Neuron (in vitro differentiated cells): ENCODE measurements at regions not wholly inside any gene's neighbourhood (a gene's known extent, or its start where the extent isn't known, plus 50 kb on each side); places are given as distances from the start of the nearest gene placed in this dataset.

Experiments
- H2AFZ ChIP-seq: one replicate; pipeline ENCODE4 v1.6.1; 2013; ENCODE audit warnings: low read depth, mild to moderate bottlenecking, inconsistent platforms, low read length, moderate library complexity
- H3K27me3 ChIP-seq: one replicate; pipeline ENCODE4 v1.6.1; 2013; ENCODE audit warnings: low read length; ENCODE audit not compliant: insufficient read depth
- H3K36me3 ChIP-seq: one replicate; pipeline ENCODE4 v1.6.1; 2013; ENCODE audit warnings: low read length; ENCODE audit not compliant: insufficient read depth
- H3K4me1 ChIP-seq: one replicate; pipeline ENCODE4 v1.6.1; 2013; ENCODE audit warnings: low read length; ENCODE audit not compliant: insufficient read depth
- H3K4me3 ChIP-seq: 2 replicates; pipeline ENCODE4 v1.5.1; 2013; ENCODE audit warnings: mild to moderate bottlenecking, low read length, moderate library complexity
- H3K9me3 ChIP-seq: one replicate; pipeline ENCODE4 v1.6.1; 2013; ENCODE audit warnings: low read length

- H3K4me3 ChIP-seq = no peak overlapping the region
- no peaks in the 10 kb centered on the region for H3K9me3 ChIP-seq
Observed at GRCh38 chr18:41517142-41517541, 437.9 kb upstream of the PIK3C3 start.

DNA sequence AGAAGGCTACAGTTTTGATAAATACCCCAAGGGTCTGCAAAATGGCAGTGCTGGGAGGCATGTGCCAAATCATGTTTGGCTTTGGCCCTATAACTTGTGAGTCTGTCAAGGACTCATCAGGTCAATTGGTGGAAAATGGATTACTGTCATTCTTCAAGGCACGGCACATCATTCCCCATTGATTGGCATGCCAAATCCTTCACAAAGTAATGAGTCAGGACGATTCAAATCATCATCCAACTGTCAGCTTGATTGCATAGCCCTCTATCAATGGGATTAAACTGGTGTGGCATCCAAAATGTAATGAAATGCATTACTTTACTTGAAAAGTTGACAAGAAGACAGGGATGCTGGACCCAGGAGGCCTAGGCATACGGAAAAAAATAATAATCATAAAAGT is 441.6 kb upstream of the PIK3C3 start:
- no peaks in the 10 kb centered on the region for H3K27me3 ChIP-seq
- H3K4me3 ChIP-seq = no peak overlapping the region
- H3K36me3 ChIP-seq = peaks cover 5% of the 10 kb centered on the region
- no peaks in the 10 kb centered on the region for H3K4me1 ChIP-seq
- no peaks in the 10 kb centered on the region for H3K9me3 ChIP-seq
- no peak overlapping the region for H2AFZ ChIP-seq

More at GRCh38 chr18:41517142-41517541, 437.9 kb upstream of the PIK3C3 start:
- Histone ChIP-seq H3K36me3 (peaks cover 5% of the 10 kb centered on the region), H2AFZ (no peak overlapping the region), H3K27me3 (no peaks in the 10 kb centered on the region), H3K4me1 (no peaks in the 10 kb centered on the region)

GRCh38 chr18:41504316-41504715 is 450.7 kb upstream of the PIK3C3 start:
- Histone ChIP-seq H3K4me1 (no peaks in the 10 kb centered on the region), H2AFZ (no peak overlapping the region), H3K4me3 (no peak overlapping the region), H3K9me3 (no peaks in the 10 kb centered on the region), H3K36me3 (no peaks in the 10 kb centered on the region), H3K27me3 (no peaks in the 10 kb centered on the region)

- H3K9me3 ChIP-seq = no peaks in the 10 kb centered on the region
- H3K27me3 ChIP-seq = no peaks in the 10 kb centered on the region
- no peaks in the 10 kb centered on the region for H3K4me1 ChIP-seq
- no peak overlapping the region for H2AFZ ChIP-seq
- H3K4me3 ChIP-seq = no peak overlapping the region
- H3K36me3 ChIP-seq = no peaks in the 10 kb centered on the region
Observed at GRCh38 chr18:41501848-41502247, 453.2 kb upstream of the PIK3C3 start.

DNA sequence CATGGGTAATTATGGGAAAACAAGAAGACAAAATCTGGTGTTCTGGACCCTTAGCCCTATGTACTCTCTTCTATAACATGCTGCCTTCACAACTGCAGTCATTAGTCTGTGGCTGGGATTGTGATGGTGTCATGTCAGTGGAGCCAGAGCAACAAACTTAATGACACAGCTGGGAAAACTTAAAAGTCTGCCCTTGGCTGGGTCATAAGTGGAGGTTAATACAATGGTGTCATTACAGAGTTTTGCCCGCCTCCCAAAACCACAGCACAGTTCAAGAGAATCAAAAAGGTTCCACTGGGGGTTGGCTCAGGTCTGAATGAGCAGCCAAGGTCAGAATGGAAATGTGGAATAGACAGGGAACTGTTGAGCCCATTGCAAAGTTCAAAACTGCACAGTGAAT is 455.7 kb upstream of the PIK3C3 start:
- Histone ChIP-seq H2AFZ (no peak overlapping the region), H3K9me3 (no peaks in the 10 kb centered on the region), H3K4me3 (no peak overlapping the region), H3K27me3 (no peaks in the 10 kb centered on the region), H3K36me3 (no peaks in the 10 kb centered on the region), H3K4me1 (no peaks in the 10 kb centered on the region)

DNA sequence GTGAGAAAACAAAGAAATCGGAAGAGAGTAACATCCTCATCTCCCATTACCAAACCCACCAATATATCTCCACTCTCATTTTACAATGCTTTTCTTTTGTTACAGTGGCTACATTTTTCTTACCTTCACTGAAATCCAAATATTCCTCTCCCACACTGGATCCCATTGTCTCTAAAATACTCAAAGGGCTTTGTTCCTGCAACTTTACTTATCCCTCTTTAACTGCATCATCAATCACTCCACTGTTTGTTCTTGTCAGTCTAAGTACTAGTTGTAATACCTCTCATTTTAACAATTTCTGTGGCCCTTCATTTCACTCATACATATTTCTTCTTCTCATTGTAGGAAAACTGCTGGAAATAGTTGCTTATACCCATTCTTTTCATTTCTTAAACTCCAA is 464.2 kb upstream of the PIK3C3 start:
- no peaks in the 10 kb centered on the region for H3K4me1 ChIP-seq
- H3K36me3 ChIP-seq = no peaks in the 10 kb centered on the region
- H2AFZ ChIP-seq = no peak overlapping the region
- no peak overlapping the region for H3K4me3 ChIP-seq
- no peaks in the 10 kb centered on the region for H3K27me3 ChIP-seq
- H3K9me3 ChIP-seq = no peaks in the 10 kb centered on the region

GRCh38 chr18:41486575-41486974 is 468.5 kb upstream of the PIK3C3 start:
- H3K4me1 ChIP-seq = no peaks in the 10 kb centered on the region

DNA sequence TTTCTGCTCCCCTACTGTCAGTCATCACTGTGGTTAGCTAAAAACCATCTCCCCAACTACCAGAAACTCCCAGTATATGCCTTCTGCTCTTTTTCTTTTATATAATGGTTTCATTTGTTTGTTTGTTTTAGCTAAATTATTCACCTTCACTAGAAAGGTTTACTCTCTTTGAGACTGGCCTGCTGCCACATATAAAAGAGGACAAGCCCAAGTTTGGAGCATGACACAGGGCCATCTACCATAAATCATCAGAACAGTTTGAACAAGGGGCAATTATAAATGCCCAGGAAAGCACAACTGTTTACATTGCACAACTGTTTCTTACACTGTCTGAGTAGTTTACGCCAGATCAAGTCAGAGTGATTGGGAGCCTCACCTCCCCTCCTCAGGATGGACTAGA is 471.0 kb upstream of the PIK3C3 start:
- no peaks in the 10 kb centered on the region for H3K27me3 ChIP-seq
- H3K9me3 ChIP-seq = no peaks in the 10 kb centered on the region
- H3K4me3 ChIP-seq = no peak overlapping the region
- H3K4me1 ChIP-seq = no peaks in the 10 kb centered on the region
- no peak overlapping the region for H2AFZ ChIP-seq
- H3K36me3 ChIP-seq = no peaks in the 10 kb centered on the region

More at GRCh38 chr18:41486575-41486974, 468.5 kb upstream of the PIK3C3 start:
- Histone ChIP-seq H3K27me3 (no peaks in the 10 kb centered on the region), H2AFZ (no peak overlapping the region), H3K9me3 (no peaks in the 10 kb centered on the region), H3K4me3 (no peak overlapping the region), H3K36me3 (no peaks in the 10 kb centered on the region)

- H2AFZ ChIP-seq = no peak overlapping the region
- no peaks in the 10 kb centered on the region for H3K36me3 ChIP-seq
- no peaks in the 10 kb centered on the region for H3K27me3 ChIP-seq
- H3K9me3 ChIP-seq = no peaks in the 10 kb centered on the region
- no peaks in the 10 kb centered on the region for H3K4me1 ChIP-seq
- no peak overlapping the region for H3K4me3 ChIP-seq
Observed at GRCh38 chr18:41482501-41482900, 472.5 kb upstream of the PIK3C3 start.

DNA sequence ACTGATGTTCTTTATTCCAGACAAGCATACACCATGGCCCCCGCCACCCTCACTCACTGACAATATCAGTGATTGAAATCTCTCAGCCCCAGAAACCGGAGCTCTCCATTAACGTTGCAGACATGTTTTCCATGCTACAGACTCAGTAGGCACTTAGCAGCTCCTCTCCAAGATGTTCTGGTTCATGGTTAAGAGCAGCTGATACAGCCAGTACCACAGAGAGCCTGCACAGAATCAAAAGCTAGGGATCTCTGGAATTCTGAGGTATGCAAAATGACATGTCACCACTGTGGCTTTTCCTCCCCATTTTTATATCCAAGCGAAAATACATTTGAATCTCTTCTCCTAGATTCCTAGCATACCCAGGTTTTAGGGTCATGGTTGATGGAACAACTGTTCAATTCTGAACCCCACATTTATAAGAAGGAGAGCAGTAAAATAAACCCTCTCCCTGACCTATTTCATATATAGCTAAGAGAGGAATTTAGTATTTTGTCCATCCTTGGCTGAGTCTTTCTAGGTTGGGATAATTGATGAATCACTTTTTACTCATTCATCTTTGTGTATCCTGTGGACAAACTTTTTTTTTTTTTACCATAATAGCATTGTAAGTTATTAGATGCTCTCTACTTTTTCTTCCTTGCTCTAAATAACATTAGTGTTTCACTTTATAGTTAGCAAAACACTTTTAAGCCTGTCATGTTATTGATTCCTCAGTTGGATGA is 488.4 kb upstream of the PIK3C3 start:
- peaks cover 4% of the 10 kb centered on the region for H3K4me1 ChIP-seq
- no peak overlapping the region for H2AFZ ChIP-seq

DNA sequence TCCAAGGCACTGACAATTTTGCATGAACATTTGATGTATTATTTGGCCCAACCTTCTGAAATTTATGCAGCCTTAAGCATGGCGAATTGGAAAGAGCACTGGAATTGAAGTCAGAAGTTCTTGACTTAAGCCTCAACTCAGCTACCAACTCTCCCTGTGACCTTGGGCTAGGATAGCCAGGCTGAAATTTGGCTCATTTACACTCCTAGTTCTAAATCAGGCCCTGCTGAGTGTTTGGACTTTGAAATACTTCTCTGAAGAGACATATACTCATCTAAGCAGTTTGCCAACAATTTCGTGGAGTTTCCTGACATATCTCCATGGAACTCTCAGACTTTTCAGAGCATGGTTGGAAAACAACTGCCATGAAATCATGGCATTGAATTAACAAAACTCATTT is 489.6 kb upstream of the PIK3C3 start:
- Histone ChIP-seq H3K27me3 (no peaks in the 10 kb centered on the region), H3K4me3 (no peak overlapping the region), H3K9me3 (no peaks in the 10 kb centered on the region), H2AFZ (no peak overlapping the region), H3K4me1 (no peaks in the 10 kb centered on the region), H3K36me3 (no peaks in the 10 kb centered on the region)

More for the DNA sequence above, 488.4 kb upstream of the PIK3C3 start:
- Histone ChIP-seq H3K4me3 (no peak overlapping the region), H3K27me3 (no peaks in the 10 kb centered on the region), H3K9me3 (no peaks in the 10 kb centered on the region), H3K36me3 (no peaks in the 10 kb centered on the region)

DNA sequence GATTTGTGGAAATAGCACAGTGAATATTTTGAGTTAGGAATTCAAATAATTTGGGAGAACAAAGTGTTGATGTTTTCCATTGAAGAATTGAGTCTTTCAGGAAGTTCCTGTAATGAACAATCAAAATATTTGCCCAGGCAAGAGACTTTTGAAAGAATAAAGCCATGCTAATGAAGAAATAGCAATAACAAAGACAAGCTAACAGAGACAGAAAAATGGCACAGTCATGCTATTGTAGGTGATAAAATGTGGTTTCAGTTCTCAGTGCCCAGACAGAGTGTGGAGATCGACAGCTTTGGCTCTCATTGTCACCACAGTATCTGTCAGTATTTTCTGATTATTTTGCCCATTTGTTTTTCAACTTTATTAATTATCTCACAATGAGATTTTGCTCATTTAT is 490.8 kb upstream of the PIK3C3 start:
- Histone ChIP-seq H3K36me3 (no peaks in the 10 kb centered on the region), H3K9me3 (no peaks in the 10 kb centered on the region), H3K4me1 (no peaks in the 10 kb centered on the region), H2AFZ (no peak overlapping the region), H3K27me3 (no peaks in the 10 kb centered on the region), H3K4me3 (no peak overlapping the region)

GRCh38 chr18:41462946-41463345 is 492.1 kb upstream of the PIK3C3 start:
- Histone ChIP-seq H3K9me3 (no peaks in the 10 kb centered on the region), H2AFZ (no peak overlapping the region), H3K36me3 (no peaks in the 10 kb centered on the region), H3K4me3 (no peak overlapping the region), H3K4me1 (no peaks in the 10 kb centered on the region), H3K27me3 (no peaks in the 10 kb centered on the region)

- Histone ChIP-seq H3K4me1 (no peaks in the 10 kb centered on the region), H3K9me3 (no peaks in the 10 kb centered on the region), H3K36me3 (no peaks in the 10 kb centered on the region), H2AFZ (no peak overlapping the region), H3K4me3 (no peak overlapping the region), H3K27me3 (no peaks in the 10 kb centered on the region)
Observed at GRCh38 chr18:41461114-41461513, 493.9 kb upstream of the PIK3C3 start.
